ENCODE measurements at regions not wholly inside any gene's neighbourhood (a gene's known extent, or its start where the extent isn't known, plus 50 kb on each side); places are given as distances from the start of the nearest gene placed in this dataset.

- no peak overlapping the region for H3K4me3 ChIP-seq
- TF ChIP-seq CTCF (IDR thresholded peaks at IDR 0.05), result no peak
- DNase-seq (ENCODE audit: low spot score), result no peak
- no peak overlapping the region for H3K27ac ChIP-seq
Observed at GRCh38 chr21:35511696-35512162, 462.6 kb upstream of the RUNX1 start.

- Histone ChIP-seq H3K27ac (no peak overlapping the region), H3K4me3 (no peak overlapping the region)
- TF ChIP-seq CTCF (IDR thresholded peaks at IDR 0.05), result no peak
- DNase-seq (ENCODE audit: low spot score), result no peak
Observed at GRCh38 chr21:35510957-35511695, 462.0 kb upstream of the RUNX1 start.

GRCh38 chr21:35510294-35510693 lies 461.2 kb upstream of the RUNX1 start:
- TF ChIP-seq CTCF (IDR thresholded peaks at IDR 0.05), result no peak
- no peak for DNase-seq (ENCODE audit: low spot score)
- no peak overlapping the region for H3K27ac ChIP-seq
- no peak overlapping the region for H3K4me3 ChIP-seq

- H3K27ac ChIP-seq, result peak overlapping the region in 1 of 2 donors; percentile 35
- DNase-seq (ENCODE audit: low spot score), result no peak
- H3K4me3 ChIP-seq, result no peak overlapping the region
- no peak for TF ChIP-seq CTCF (IDR thresholded peaks at IDR 0.05)
Observed at GRCh38 chr21:35509001-35509704, 460.1 kb upstream of the RUNX1 start.

- no peak for TF ChIP-seq CTCF (IDR thresholded peaks at IDR 0.05)
- Histone ChIP-seq H3K4me3 (no peak overlapping the region), H3K27ac (peak overlapping the region in 1 of 2 donors; percentile 35)
- DNase-seq (ENCODE audit: low spot score), result no peak
Observed at GRCh38 chr21:35508139-35508888, 459.2 kb upstream of the RUNX1 start.

GRCh38 chr21:35507181-35507759 lies 458.2 kb upstream of the RUNX1 start:
- Histone ChIP-seq H3K4me3 (no peak overlapping the region), H3K27ac (no peak overlapping the region)
- DNase-seq (ENCODE audit: low spot score), result no peak
- no peak for TF ChIP-seq CTCF (IDR thresholded peaks at IDR 0.05)
